ENCODE measurements at regions not wholly inside any gene's neighbourhood (a gene's known extent, or its start where the extent isn't known, plus 50 kb on each side); places are given as distances from the start of the nearest gene placed in this dataset.
"Not testable (repeated sequence)": the region's sequence is repeated elsewhere in the genome, so short reads cannot be mapped to it uniquely, and the experiment has no call there.

- not testable (repeated sequence) for H4K20me1 ChIP-seq (replicated peaks; ENCODE audit: insufficient read depth); H3K9me3 Mint-ChIP-seq; H3K36me3 Mint-ChIP-seq (ENCODE audit: low read depth); H3K79me2 ChIP-seq (replicated peaks; ENCODE audit: insufficient read depth); H3K9me2 ChIP-seq (ENCODE audit: insufficient read depth); H3K4me3 Mint-ChIP-seq; H3K27ac Mint-ChIP-seq; H3F3A ChIP-seq (replicated peaks; ENCODE audit: low read depth); H2AFZ ChIP-seq; H3K27me3 Mint-ChIP-seq (ENCODE audit: insufficient read depth, low read depth, poor library complexity); ATAC-seq; H3K27me3 ChIP-seq (ENCODE audit: insufficient read depth); H3K36me3 ChIP-seq (ENCODE audit: insufficient read depth)
- DNase-seq (ENCODE audit: low spot score), result peak; percentile 47
- Histone ChIP-seq H3K4me1 (ENCODE audit: insufficient read depth) (peaks cover 16% of the 10 kb centered on the region), H3K4me2 (peak overlapping the region; percentile 58), H3K4me3 (peak overlapping the region; percentile 20; the same call in 1 of the 2 replicates), H3K27ac (ENCODE audit: low read depth) (0 out of 2 replicates have a peak overlapping the region, but pooled peaks have one; percentile 41)
- peaks cover 23% of the 10 kb centered on the region; the same call in 2 of the 3 replicates for H3K4me1 Mint-ChIP-seq
- TF ChIP-seq NANOG (IDR thresholded peaks at IDR 0.05; ENCODE audit: borderline replicate concordance), result peak; percentile 29; the same call in 1 of the 2 replicates
Observed at GRCh38 chrX:139342594-139342991, 187.9 kb upstream of the F9 start.

- H3K36me3 Mint-ChIP-seq (ENCODE audit: low read depth); H4K20me1 ChIP-seq (replicated peaks; ENCODE audit: insufficient read depth); H3K27me3 Mint-ChIP-seq (ENCODE audit: insufficient read depth, low read depth, poor library complexity); H2AFZ ChIP-seq; ATAC-seq; H3K79me2 ChIP-seq (replicated peaks; ENCODE audit: insufficient read depth); H3F3A ChIP-seq (replicated peaks; ENCODE audit: low read depth); H3K9me2 ChIP-seq (ENCODE audit: insufficient read depth); H3K9me3 Mint-ChIP-seq; H3K36me3 ChIP-seq (ENCODE audit: insufficient read depth); H3K27me3 ChIP-seq (ENCODE audit: insufficient read depth): not testable (repeated sequence)
- Histone ChIP-seq H3K4me1 (ENCODE audit: insufficient read depth) (peaks cover 16% of the 10 kb centered on the region), H3K27ac (ENCODE audit: low read depth) (peak overlapping the region; percentile 97), H3K4me3 (peak overlapping the region; percentile 49), H3K4me2 (peak overlapping the region; percentile 69)
- peak overlapping the region; percentile 60 for H3K4me3 Mint-ChIP-seq
- peak overlapping the region; percentile 89 for H3K27ac Mint-ChIP-seq
- H3K4me1 Mint-ChIP-seq, result peaks cover 23% of the 10 kb centered on the region; the same call in 2 of the 3 replicates
- peak; percentile 28 for DNase-seq (ENCODE audit: low spot score)
- peak; percentile 16; the same call in 1 of the 2 replicates for TF ChIP-seq NANOG (IDR thresholded peaks at IDR 0.05; ENCODE audit: borderline replicate concordance)
Observed at GRCh38 chrX:139341855-139342593, 188.5 kb upstream of the F9 start.

- Histone ChIP-seq H3K27me3 (ENCODE audit: insufficient read depth) (no peaks in the 10 kb centered on the region), H3K9me2 (ENCODE audit: insufficient read depth) (no peaks in the 10 kb centered on the region), H3F3A (replicated peaks; ENCODE audit: low read depth) (no peaks in the 10 kb centered on the region), H3K4me1 (ENCODE audit: insufficient read depth) (no peaks in the 10 kb centered on the region), H3K36me3 (ENCODE audit: insufficient read depth) (no peaks in the 10 kb centered on the region), H3K4me2 (no peak overlapping the region), H2AFZ (no peak overlapping the region), H3K79me2 (replicated peaks; ENCODE audit: insufficient read depth) (no peaks in the 10 kb centered on the region), H3K27ac (ENCODE audit: low read depth) (no peak overlapping the region), H3K4me3 (no peak overlapping the region), H4K20me1 (replicated peaks; ENCODE audit: insufficient read depth) (no peaks in the 10 kb centered on the region)
- H3K27me3 Mint-ChIP-seq (ENCODE audit: insufficient read depth, low read depth, poor library complexity), result no peaks in the 10 kb centered on the region
- DNase-seq (ENCODE audit: low spot score) (no peak), ATAC-seq (no peak)
- H3K4me1 Mint-ChIP-seq, result no peaks in the 10 kb centered on the region
- H3K27ac Mint-ChIP-seq, result no peak overlapping the region
- no peak overlapping the region for H3K4me3 Mint-ChIP-seq
- H3K36me3 Mint-ChIP-seq (ENCODE audit: low read depth), result peaks cover 3% of the 10 kb centered on the region; the same call in 1 of the 3 replicates
- H3K9me3 Mint-ChIP-seq, result no peaks in the 10 kb centered on the region; the same call in 2 of the 3 replicates
- TF ChIP-seq ZNF331 (CRISPR knock-in tag; IDR thresholded peaks at IDR 0.05; ENCODE audit: low read depth) (no peak), JUNB (IDR thresholded peaks at IDR 0.05; ENCODE audit: unreplicated experiment) (no peak), CREB1 (CRISPR knock-in tag; IDR thresholded peaks at IDR 0.05; ENCODE audit: low read depth) (no peak), NANOG (IDR thresholded peaks at IDR 0.05; ENCODE audit: borderline replicate concordance) (no peak), STAT1 (IDR thresholded peaks at IDR 0.05; ENCODE audit: unreplicated experiment) (no peak), POLR2AphosphoS5 (IDR thresholded peaks at IDR 0.05; ENCODE audit: low read depth) (no peak), REST (IDR thresholded peaks at IDR 0.05; ENCODE audit: unreplicated experiment) (no peak), EZH2 (IDR thresholded peaks at IDR 0.05; ENCODE audit: low read depth, unreplicated experiment) (no peak), EZH2phosphoT487 (IDR thresholded peaks at IDR 0.05; ENCODE audit: unreplicated experiment) (no peak), ZNF114 (CRISPR knock-in tag; IDR thresholded peaks at IDR 0.05) (no peak)
- TF ChIP-seq, protein P1, sequence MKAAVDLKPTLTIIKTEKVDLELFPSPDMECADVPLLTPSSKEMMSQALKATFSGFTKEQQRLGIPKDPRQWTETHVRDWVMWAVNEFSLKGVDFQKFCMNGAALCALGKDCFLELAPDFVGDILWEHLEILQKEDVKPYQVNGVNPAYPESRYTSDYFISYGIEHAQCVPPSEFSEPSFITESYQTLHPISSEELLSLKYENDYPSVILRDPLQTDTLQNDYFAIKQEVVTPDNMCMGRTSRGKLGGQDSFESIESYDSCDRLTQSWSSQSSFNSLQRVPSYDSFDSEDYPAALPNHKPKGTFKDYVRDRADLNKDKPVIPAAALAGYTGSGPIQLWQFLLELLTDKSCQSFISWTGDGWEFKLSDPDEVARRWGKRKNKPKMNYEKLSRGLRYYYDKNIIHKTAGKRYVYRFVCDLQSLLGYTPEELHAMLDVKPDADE (IDR thresholded peaks at IDR 0.05), result no peak
Observed at GRCh38 chrX:139332441-139332840, 198.1 kb upstream of the F9 start.
